ENCODE measurements at regions not wholly inside any gene's neighbourhood (a gene's known extent, or its start where the extent isn't known, plus 50 kb on each side); places are given as distances from the start of the nearest gene placed in this dataset.

DNA sequence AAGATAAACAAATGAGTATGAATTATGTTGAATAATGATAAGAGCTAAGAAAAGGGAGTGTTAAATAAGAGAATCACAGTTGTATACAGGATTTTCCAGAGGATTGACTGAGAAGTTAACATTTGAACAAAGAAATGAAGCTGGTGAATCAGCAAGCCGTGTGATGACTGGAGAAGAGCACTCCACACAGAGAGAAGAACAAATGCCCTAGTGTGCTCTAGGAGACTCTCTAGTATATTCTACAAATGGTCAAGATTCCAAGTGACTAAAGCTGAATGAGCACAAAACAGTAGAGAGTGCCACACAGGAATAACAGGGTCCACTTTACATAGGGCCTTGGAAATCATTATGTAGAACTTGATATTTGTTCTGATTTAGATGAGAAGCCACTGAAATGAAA lies 587.1 kb upstream of the ATXN7L3B start:
- Histone ChIP-seq H3K9ac (ENCODE audit: low read length) (no peak overlapping the region), H3K4me2 (replicated peaks; ENCODE audit: low read depth, low read length, poor library complexity, severe bottlenecking) (no peak overlapping the region), H2AFZ (ENCODE audit: insufficient read depth, low read depth, low read length, poor library complexity, severe bottlenecking) (no peak overlapping the region), H3K79me2 (ENCODE audit: control insufficient read depth, insufficient read depth, low read length) (no peaks in the 10 kb centered on the region), H3K9me3 (ENCODE audit: control extremely low read depth in 1 of 3, control insufficient read depth in 2 of 3, insufficient read depth in 1 of 3, low read length in 2 of 3) (no peaks in the 10 kb centered on the region), H4K20me1 (ENCODE audit: control insufficient read depth, insufficient read depth, low read length, poor library complexity, severe bottlenecking) (no peaks in the 10 kb centered on the region), H3K27ac (ENCODE audit: low read length in 2 of 2) (no peak overlapping the region), H3K36me3 (replicated peaks in 1 of 2; ENCODE audit: control extremely low read depth in 1 of 2, control insufficient read depth in 1 of 2, extremely low read depth in 1 of 2, insufficient read depth in 2 of 2, low read length in 1 of 2) (no peaks in the 10 kb centered on the region), H3K4me3 (ENCODE audit: control extremely low read depth in 1 of 5, extremely low read depth in 1 of 5, insufficient read depth in 1 of 5, low read depth in 2 of 5, low read length in 4 of 5) (no peak overlapping the region), H3K27me3 (replicated peaks in 1 of 4; ENCODE audit: control extremely low read depth in 1 of 4, control insufficient read depth in 3 of 4, insufficient read depth in 4 of 4, low read length in 3 of 4) (no peaks in the 10 kb centered on the region), H3K4me1 (ENCODE audit: control insufficient read depth in 2 of 2, insufficient read depth in 2 of 2, low read length in 2 of 2) (no peaks in the 10 kb centered on the region)
- Mint-ChIP-seq H3K4me3 (no peak overlapping the region), H3K4me1 (no peaks in the 10 kb centered on the region), H3K27ac (no peak overlapping the region), H3K9me3 (ENCODE audit: insufficient read depth) (peaks cover 4% of the 10 kb centered on the region), H3K27me3 (no peaks in the 10 kb centered on the region)
- TF ChIP-seq EZH2 (IDR thresholded peaks at IDR 0.05; ENCODE audit: borderline replicate concordance, insufficient read depth, low read depth, low read length, poor library complexity, severe bottlenecking): no peak
- TF ChIP-seq, protein P1, sequence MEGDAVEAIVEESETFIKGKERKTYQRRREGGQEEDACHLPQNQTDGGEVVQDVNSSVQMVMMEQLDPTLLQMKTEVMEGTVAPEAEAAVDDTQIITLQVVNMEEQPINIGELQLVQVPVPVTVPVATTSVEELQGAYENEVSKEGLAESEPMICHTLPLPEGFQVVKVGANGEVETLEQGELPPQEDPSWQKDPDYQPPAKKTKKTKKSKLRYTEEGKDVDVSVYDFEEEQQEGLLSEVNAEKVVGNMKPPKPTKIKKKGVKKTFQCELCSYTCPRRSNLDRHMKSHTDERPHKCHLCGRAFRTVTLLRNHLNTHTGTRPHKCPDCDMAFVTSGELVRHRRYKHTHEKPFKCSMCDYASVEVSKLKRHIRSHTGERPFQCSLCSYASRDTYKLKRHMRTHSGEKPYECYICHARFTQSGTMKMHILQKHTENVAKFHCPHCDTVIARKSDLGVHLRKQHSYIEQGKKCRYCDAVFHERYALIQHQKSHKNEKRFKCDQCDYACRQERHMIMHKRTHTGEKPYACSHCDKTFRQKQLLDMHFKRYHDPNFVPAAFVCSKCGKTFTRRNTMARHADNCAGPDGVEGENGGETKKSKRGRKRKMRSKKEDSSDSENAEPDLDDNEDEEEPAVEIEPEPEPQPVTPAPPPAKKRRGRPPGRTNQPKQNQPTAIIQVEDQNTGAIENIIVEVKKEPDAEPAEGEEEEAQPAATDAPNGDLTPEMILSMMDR (IDR thresholded peaks at IDR 0.05): no peak
- no peak for DNase-seq
- intact Hi-C loops (cut with micrococcal nuclease): no loop called here
- ChIA-PET POLR2A (no interaction called here), CTCF (no interaction called here)
- no peak for ATAC-seq (ENCODE audit: low read depth)
- no CpG with 5 or more reads among the region's 1 CpG for WGBS (ENCODE audit: insufficient coverage)

DNA sequence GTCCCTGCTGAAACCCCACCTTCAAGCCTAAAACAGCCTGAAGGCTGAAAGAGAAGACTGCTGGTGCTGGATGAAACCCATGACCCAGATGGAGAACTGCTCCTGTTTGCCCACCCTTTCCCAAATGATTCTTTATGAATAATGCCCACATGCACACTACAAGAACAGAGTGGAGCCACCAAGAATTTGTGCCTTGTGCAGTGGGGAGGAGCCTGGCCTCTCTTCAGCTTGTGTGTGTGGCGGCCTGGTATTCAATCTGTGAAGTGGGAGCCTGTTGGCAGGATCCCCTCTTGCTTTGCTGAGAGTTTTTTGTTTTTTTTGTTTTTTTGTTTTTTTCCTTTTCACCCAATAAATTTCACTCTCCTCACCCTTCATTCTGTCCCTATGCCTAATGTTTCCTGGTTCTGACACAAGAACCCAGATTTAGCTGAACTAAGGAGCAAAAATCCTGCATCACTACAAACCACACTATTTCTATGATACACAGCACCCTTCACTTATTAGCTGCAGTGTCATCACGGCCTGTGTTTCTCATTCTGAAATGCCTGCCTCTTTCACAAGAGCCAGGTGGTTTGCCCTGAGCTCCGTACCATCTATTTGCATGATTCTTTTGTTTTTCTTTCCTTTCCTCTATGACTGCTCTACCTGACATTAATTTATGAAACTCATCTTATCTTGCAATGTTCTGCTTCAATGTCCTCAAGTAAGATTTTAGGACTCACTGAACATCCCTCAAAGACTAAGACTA lies 585.5 kb upstream of the ATXN7L3B start:
- ChIA-PET POLR2A (no interaction called here), CTCF (no interaction called here)
- H3K9me3 Mint-ChIP-seq (ENCODE audit: insufficient read depth): no peaks in the 10 kb centered on the region
- no peak overlapping the region for H3K9ac ChIP-seq (ENCODE audit: low read length)
- intact Hi-C loops (cut with micrococcal nuclease): no loop called here
- H3K27me3 Mint-ChIP-seq: no peaks in the 10 kb centered on the region
- no peak overlapping the region for H2AFZ ChIP-seq (ENCODE audit: insufficient read depth, low read depth, low read length, poor library complexity, severe bottlenecking)
- no peaks in the 10 kb centered on the region for H3K9me3 ChIP-seq (ENCODE audit: control extremely low read depth in 1 of 3, control insufficient read depth in 2 of 3, insufficient read depth in 1 of 3, low read length in 2 of 3)
- H3K36me3 ChIP-seq (replicated peaks in 1 of 2; ENCODE audit: control extremely low read depth in 1 of 2, control insufficient read depth in 1 of 2, extremely low read depth in 1 of 2, insufficient read depth in 2 of 2, low read length in 1 of 2): no peaks in the 10 kb centered on the region
- ATAC-seq (ENCODE audit: low read depth) (no peak), DNase-seq (no peak)
- H3K27ac ChIP-seq (ENCODE audit: low read length in 2 of 2): no peak overlapping the region
- no peaks in the 10 kb centered on the region for H3K79me2 ChIP-seq (ENCODE audit: control insufficient read depth, insufficient read depth, low read length)
- H3K4me3 Mint-ChIP-seq: no peak overlapping the region
- whole genome bisulfite sequencing (ENCODE audit: insufficient coverage): 72% methylated on average over 2 of the region's 3 CpGs
- no peaks in the 10 kb centered on the region for H4K20me1 ChIP-seq (ENCODE audit: control insufficient read depth, insufficient read depth, low read length, poor library complexity, severe bottlenecking)
- H3K27ac Mint-ChIP-seq: no peak overlapping the region
- no peaks in the 10 kb centered on the region for H3K4me1 ChIP-seq (ENCODE audit: control insufficient read depth in 2 of 2, insufficient read depth in 2 of 2, low read length in 2 of 2)
- H3K27me3 ChIP-seq (replicated peaks in 1 of 4; ENCODE audit: control extremely low read depth in 1 of 4, control insufficient read depth in 3 of 4, insufficient read depth in 4 of 4, low read length in 3 of 4): no peaks in the 10 kb centered on the region
- no peaks in the 10 kb centered on the region for H3K4me1 Mint-ChIP-seq
- TF ChIP-seq, protein P1 (IDR thresholded peaks at IDR 0.05): no peak
- TF ChIP-seq EZH2 (IDR thresholded peaks at IDR 0.05; ENCODE audit: borderline replicate concordance, insufficient read depth, low read depth, low read length, poor library complexity, severe bottlenecking): no peak
- no peak overlapping the region for H3K4me2 ChIP-seq (replicated peaks; ENCODE audit: low read depth, low read length, poor library complexity, severe bottlenecking)
- no peak overlapping the region for H3K4me3 ChIP-seq (ENCODE audit: control extremely low read depth in 1 of 5, extremely low read depth in 1 of 5, insufficient read depth in 1 of 5, low read depth in 2 of 5, low read length in 4 of 5)

All from B cell (primary cell).